ENCODE measurements at regions not wholly inside any gene's neighbourhood (a gene's known extent, or its start where the extent isn't known, plus 50 kb on each side); places are given as distances from the start of the nearest gene placed in this dataset.

DNA sequence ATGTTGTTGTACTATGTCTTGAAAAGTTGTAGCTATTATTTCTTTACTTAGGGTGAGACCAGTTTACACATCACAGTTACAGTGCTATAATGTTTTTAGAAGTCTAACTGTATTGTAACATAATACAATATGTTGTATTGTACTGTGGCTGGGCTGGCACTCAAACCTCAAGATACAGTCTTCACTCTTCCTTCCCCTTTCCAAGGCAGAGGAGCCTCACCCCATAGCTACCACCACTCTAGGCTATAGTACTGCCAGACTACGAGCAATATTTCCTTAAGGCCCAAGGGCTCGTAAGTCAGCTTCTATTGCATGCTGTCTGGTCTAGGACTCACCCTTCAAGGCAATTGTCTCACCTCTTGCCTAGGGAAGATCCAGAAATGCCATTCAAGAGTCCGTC, 597.7 kb downstream of the OTOL1 start:
- TF ChIP-seq CTCF (IDR thresholded peaks at IDR 0.05; ENCODE audit: insufficient read depth, low read length, poor library complexity, severe bottlenecking) = no peak
- Histone ChIP-seq H3K4me3 (ENCODE audit: low read depth, low read length) (no peak overlapping the region), H3K36me3 (ENCODE audit: control insufficient read depth, insufficient read depth, low read length) (no peaks in the 10 kb centered on the region), H3K27me3 (ENCODE audit: control insufficient read depth, insufficient read depth, low read length) (no peaks in the 10 kb centered on the region)
- no peak for DNase-seq (ENCODE audit: low read depth)

- no peak for DNase-seq (ENCODE audit: low read depth)
- Histone ChIP-seq H3K36me3 (ENCODE audit: control insufficient read depth, insufficient read depth, low read length) (no peaks in the 10 kb centered on the region), H3K27me3 (ENCODE audit: control insufficient read depth, insufficient read depth, low read length) (no peaks in the 10 kb centered on the region), H3K4me3 (ENCODE audit: low read depth, low read length) (no peak overlapping the region)
- no peak for TF ChIP-seq CTCF (IDR thresholded peaks at IDR 0.05; ENCODE audit: insufficient read depth, low read length, poor library complexity, severe bottlenecking)
These were observed 600.3 kb downstream of the OTOL1 start for GRCh38 chr3:162096874-162097273.

- H3K4me3 ChIP-seq (ENCODE audit: low read depth, low read length) = no peak overlapping the region
- DNase-seq (ENCODE audit: low read depth) = no peak
- no peaks in the 10 kb centered on the region for H3K36me3 ChIP-seq (ENCODE audit: control insufficient read depth, insufficient read depth, low read length)
- TF ChIP-seq CTCF (IDR thresholded peaks at IDR 0.05; ENCODE audit: insufficient read depth, low read length, poor library complexity, severe bottlenecking) = no peak
- no peaks in the 10 kb centered on the region for H3K27me3 ChIP-seq (ENCODE audit: control insufficient read depth, insufficient read depth, low read length)
These were observed 607.2 kb downstream of the OTOL1 start for GRCh38 chr3:162103808-162104207.

GRCh38 chr3:162111861-162112260, 615.3 kb downstream of the OTOL1 start:
- Histone ChIP-seq H3K4me3 (ENCODE audit: low read depth, low read length) (no peak overlapping the region), H3K27me3 (ENCODE audit: control insufficient read depth, insufficient read depth, low read length) (no peaks in the 10 kb centered on the region), H3K36me3 (ENCODE audit: control insufficient read depth, insufficient read depth, low read length) (no peaks in the 10 kb centered on the region)
- TF ChIP-seq CTCF (IDR thresholded peaks at IDR 0.05; ENCODE audit: insufficient read depth, low read length, poor library complexity, severe bottlenecking) = no peak
- DNase-seq (ENCODE audit: low read depth) = no peak

DNA sequence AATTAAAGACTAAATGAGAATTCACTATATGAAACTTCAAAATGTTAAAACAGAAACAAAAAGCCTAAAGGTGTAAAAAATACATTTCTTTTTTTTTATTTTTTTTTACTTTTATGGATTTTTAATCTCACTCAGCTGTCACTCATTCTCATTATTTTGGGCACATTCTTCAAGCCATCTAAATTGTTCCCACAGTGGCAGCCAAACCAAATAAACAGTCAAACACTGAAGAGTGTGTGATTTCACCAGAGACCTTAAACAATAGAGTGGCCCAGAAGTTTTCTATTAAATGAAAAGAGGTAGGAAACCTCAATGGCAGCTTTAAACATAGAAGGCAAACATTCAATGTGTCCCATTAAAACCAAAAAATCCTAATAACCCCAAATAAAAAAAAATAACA, 616.1 kb downstream of the OTOL1 start:
- DNase-seq (ENCODE audit: low read depth) = no peak
- no peak for TF ChIP-seq CTCF (IDR thresholded peaks at IDR 0.05; ENCODE audit: insufficient read depth, low read length, poor library complexity, severe bottlenecking)
- no peaks in the 10 kb centered on the region for H3K27me3 ChIP-seq (ENCODE audit: control insufficient read depth, insufficient read depth, low read length)
- no peaks in the 10 kb centered on the region for H3K36me3 ChIP-seq (ENCODE audit: control insufficient read depth, insufficient read depth, low read length)
- H3K4me3 ChIP-seq (ENCODE audit: low read depth, low read length) = no peak overlapping the region

DNA sequence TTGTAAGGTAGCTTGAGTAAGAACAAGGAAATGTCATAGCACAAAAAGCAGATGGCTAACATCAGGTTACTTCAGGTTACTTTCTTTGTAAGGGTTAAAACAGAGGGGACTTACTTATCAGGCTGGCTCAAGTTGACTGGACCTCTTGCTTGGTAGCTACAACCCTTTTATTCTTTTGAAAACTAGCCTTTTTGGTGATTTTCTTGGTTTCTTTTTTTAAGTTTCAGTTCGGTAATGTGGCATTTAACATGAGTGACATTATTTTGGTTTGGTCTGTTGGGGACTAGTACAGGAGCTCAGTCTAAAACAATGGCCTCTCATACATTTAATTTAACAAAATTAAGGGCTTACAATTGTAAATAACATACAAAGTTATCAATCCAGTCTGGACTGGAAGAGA, 621.4 kb downstream of the OTOL1 start:
- no peak overlapping the region for H3K4me3 ChIP-seq (ENCODE audit: low read depth, low read length)
- H3K36me3 ChIP-seq (ENCODE audit: control insufficient read depth, insufficient read depth, low read length) = no peaks in the 10 kb centered on the region
- TF ChIP-seq CTCF (IDR thresholded peaks at IDR 0.05; ENCODE audit: insufficient read depth, low read length, poor library complexity, severe bottlenecking) = no peak
- no peak for DNase-seq (ENCODE audit: low read depth)
- H3K27me3 ChIP-seq (ENCODE audit: control insufficient read depth, insufficient read depth, low read length) = no peaks in the 10 kb centered on the region
